HG02798 (cell line): ENCODE measurements at regions not wholly inside any gene's neighbourhood (a gene's known extent, or its start where the extent isn't known, plus 50 kb on each side); places are given as distances from the start of the nearest gene placed in this dataset.

Experiments
- ATAC-seq: cut with Tn5 transposase; IDR thresholded peaks from one replicate; pipeline ENCODE4 v1.9.1; 2021; ENCODE audit warnings: mild to moderate bottlenecking; ENCODE audit not compliant: unreplicated experiment, poor library complexity

DNA sequence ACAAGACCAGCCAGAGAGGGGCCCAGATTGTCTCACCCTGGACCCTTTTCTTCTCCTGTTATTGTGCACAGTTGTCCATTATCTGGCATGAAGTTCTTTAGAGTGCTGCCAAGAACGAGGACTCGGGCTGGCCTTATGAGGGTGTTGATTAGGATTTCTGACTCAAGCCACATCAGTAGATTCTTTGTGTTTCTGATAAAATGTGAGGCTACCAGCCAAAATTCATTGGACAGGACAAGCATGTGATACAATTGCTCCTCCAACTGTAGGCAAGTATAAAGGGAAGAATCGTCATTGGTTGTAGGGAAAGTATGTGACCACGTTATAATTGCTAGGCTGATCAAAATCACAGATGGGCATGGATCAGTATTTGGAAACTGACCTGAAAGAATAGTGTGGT is 99.2 kb upstream of the TMC3 start:
- ATAC-seq, result no peak

DNA sequence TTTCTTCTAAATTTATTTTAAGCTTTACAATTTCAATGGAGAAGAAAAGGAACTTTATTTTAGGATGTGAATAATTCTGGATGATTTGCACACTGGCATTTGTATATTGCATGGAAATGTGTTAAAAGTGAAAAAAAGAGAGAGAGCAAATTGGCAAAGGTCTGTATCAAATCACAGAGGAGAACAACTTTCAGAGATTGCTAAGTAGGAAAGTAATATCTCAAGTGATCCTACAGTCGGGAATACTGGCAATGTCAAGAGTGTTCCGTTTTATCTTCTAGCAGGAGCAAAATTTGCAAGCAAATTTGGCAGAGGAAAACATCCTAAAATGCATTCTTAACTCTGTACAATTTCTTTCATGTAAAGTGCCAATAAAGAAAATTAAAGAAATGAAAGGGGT is 97.1 kb upstream of the TMC3 start:
- no peak for ATAC-seq

- no peak for ATAC-seq
These were observed 95.1 kb upstream of the TMC3 start for GRCh38 chr15:81469154-81469553.

GRCh38 chr15:81466741-81467140 is 92.7 kb upstream of the TMC3 start:
- no peak for ATAC-seq

DNA sequence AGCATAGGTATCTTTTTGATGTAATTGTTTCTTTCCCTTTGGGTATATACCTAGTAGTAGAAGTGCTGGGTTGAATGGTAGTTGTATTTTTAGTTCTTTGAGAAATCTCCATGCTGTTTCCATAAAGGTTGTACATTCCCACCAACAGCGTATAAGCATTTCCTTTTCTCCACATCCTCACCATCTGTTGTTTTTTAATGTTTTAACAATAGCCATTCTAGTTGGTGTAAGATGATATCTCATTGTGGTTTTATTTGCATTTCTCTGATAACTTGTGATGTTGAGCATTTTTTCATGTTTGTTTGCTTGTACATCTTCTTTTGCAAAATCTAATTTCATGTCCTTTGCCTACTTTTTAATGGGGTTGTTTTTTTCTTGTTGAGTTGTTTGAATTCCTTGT is 80.0 kb upstream of the TMC3 start:
- no peak for ATAC-seq

- ATAC-seq, result no peak
These were observed 76.7 kb upstream of the TMC3 start for GRCh38 chr15:81450721-81451120.

DNA sequence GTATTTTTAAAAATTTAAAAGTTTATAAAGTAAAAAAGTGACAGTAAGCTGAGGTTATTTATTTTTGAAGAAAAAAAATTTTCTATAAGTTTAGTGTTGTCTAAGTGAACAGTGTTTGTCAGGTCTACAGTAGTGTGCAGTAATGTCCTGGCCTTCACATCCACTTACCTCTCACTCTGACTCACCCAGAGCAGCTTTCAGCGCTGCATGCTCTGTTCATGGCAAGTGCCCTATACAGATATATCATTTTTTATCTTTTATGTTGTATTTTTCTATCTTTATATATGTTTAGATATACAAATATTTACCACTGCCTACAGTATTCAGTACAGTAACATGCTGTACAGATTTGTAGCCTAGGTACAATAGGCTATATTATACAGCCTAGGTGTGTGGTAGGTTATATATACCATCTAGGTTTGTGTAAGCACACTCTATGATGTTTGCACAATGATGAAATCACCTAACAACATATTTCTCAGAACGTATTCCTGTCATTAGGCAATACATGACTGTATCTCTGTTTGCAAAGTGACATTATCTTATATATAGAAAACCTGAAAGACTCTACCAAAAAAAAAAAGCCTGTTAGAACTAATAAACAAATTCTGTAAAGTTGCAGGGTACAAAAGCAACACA is 75.9 kb upstream of the TMC3 start:
- ATAC-seq, result no peak

GRCh38 chr15:81443040-81443820 is 69.2 kb upstream of the TMC3 start:
- ATAC-seq, result no peak

- no peak for ATAC-seq
These were observed 68.4 kb upstream of the TMC3 start for GRCh38 chr15:81442454-81442853.

DNA sequence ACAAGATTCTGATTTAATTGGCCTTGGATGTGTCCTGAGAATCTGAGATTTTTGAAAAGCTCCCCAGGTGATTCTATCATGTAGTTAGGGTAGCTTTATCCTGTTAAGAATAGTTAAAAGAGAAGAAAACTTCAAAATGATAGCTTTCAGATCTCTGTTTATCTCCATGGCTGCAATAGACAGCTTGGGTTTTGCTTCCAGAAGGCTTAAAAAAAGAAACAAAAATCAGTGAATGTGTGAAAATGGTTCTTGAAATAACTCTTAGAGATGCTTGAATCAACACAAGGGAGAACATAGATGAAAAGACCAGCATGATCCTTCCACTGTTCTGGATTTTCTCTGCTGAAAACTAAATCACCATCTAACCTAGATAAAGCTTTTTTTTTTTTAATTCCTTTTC is 60.8 kb upstream of the TMC3 start:
- ATAC-seq, result no peak

DNA sequence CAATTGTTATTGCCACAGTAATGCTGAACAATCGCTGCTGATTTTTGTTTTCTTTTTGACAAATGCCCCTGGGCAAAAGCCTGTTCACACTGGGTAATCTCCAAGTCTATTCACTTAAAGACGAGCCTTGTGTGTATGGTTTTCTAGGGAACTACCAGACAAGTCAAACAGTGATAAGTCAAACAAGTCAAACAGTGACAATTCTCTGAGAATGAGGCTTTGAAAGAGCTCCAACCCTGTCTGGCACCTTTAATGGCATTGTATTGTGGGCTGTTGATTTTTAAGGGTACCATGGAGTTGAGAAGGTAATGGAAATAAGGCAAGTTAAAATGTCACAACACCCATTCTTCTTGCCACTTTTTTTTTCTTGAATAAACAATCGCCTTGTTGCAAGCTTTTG is 59.4 kb upstream of the TMC3 start:
- no peak for ATAC-seq

GRCh38 chr15:81432179-81432578 is 58.2 kb upstream of the TMC3 start:
- no peak for ATAC-seq

GRCh38 chr15:81427176-81427575 is 53.2 kb upstream of the TMC3 start:
- ATAC-seq, result no peak

- no peak for ATAC-seq
These were observed 51.9 kb upstream of the TMC3 start for GRCh38 chr15:81425905-81426304.
